HepG2 (cell line): ENCODE measurements at regions not wholly inside any gene's neighbourhood (a gene's known extent, or its start where the extent isn't known, plus 50 kb on each side); places are given as distances from the start of the nearest gene placed in this dataset.

Experiments
- ATAC-seq: fragments of 200-7000 bp; cut with Tn5 transposase; 3 replicates; pipeline ENCODE4 v1.9.1; 2020; ENCODE audit warnings: mild to moderate bottlenecking, moderate library complexity
- BruUV-seq: library from RNA; stranded (reverse); fragments of 400-500 nt; replicated peaks from 2 replicates; lab custom pipeline; 2021; lab: Mats Ljungman, UMichigan
- CTCF ChIA-PET: fragments of 300-600 bp; formaldehyde crosslinking; extraction: SDS; loops from one replicate; lab custom pipeline; 2021; ENCODE audit warnings: low total read pairs, inconsistent platforms, low intra/inter-chr PET ratio; lab: Yijun Ruan, JAX
- POLR2A ChIA-PET: fragments of 350-600 bp; sonication (Branson Sonifier 250); formaldehyde crosslinking; loops from one replicate; lab custom pipeline; 2020; ENCODE audit warnings: antibody characterized with exemption, inconsistent platforms; lab: Yijun Ruan, JAX
- DNase-seq: peaks from one replicate; pipeline ENCODE4 v3.0.0-alpha.2; 2015; ENCODE audit warnings: low spot score
- FAIRE-seq: peaks from 3 replicates; lab custom pipeline; 2011; peaks lifted over from hg19 to GRCh38; lab: Jason Lieb, UNC
- H2AFZ ChIP-seq: one replicate; pipeline ENCODE4 v1.6.1; 2011; ENCODE audit warnings: low read length, inconsistent platforms
- H3K27ac ChIP-seq: fragments of 300-600 bp; 3 replicates; pipeline ENCODE4 v1.8.0; 2011; ENCODE audit warnings: mixed run types, mild to moderate bottlenecking, mixed read lengths, low read length, inconsistent platforms; ENCODE audit not compliant: insufficient read depth; ENCODE audit errors: extremely low read length
- H3K27me3 ChIP-seq, 2 experiments: fragments of 200-600 bp in 1 of 2; 2 replicates in 1 of 2; 3 replicates in 1 of 2; pipeline versions ENCODE4 v1.6.0 to v1.8.0; 2011; ENCODE audit warnings: low read length in 2 of 2, mild to moderate bottlenecking in 2 of 2, moderate library complexity in 2 of 2, inconsistent platforms in 1 of 2; ENCODE audit not compliant: insufficient read depth in 2 of 2, control insufficient read depth in 1 of 2
- H3K36me3 ChIP-seq, 2 experiments: fragments of 200-600 bp in 1 of 2; replicated peaks in 1 of 2; 2 replicates in 1 of 2; 3 replicates in 1 of 2; pipeline versions ENCODE4 v1.5.1 to v1.8.0; 2011; ENCODE audit warnings: low read length in 2 of 2, inconsistent platforms in 1 of 2; ENCODE audit not compliant: insufficient read depth in 2 of 2, control insufficient read depth in 1 of 2
- H3K4me1 ChIP-seq: 2 replicates; pipeline ENCODE4 v1.5.1; 2012; ENCODE audit warnings: low read length, inconsistent platforms; ENCODE audit not compliant: insufficient read depth
- H3K4me2 ChIP-seq: 2 replicates; pipeline ENCODE4 v1.6.0; 2011; ENCODE audit warnings: low read depth, low read length, inconsistent platforms
- H3K4me3 ChIP-seq, 3 experiments: fragments of 200-600 bp in 1 of 3; sonication (generic), shearing (Covaris generic) in 1 of 3; replicated peaks in 1 of 3; 2 replicates each; pipeline ENCODE4 v1.5.1; 2011 to 2016; ENCODE audit warnings: low read length in 3 of 3, inconsistent platforms in 2 of 3, low read depth in 2 of 3, mild to moderate bottlenecking in 2 of 3, control low read depth in 1 of 3, mixed read lengths in 1 of 3; ENCODE audit not compliant: insufficient read depth in 1 of 3
- H3K79me2 ChIP-seq: one replicate; pipeline ENCODE4 v1.6.1; 2011; ENCODE audit warnings: low read length, inconsistent platforms; ENCODE audit not compliant: insufficient read depth
- H3K9ac ChIP-seq: 2 replicates; pipeline ENCODE4 v1.6.0; 2011; ENCODE audit warnings: mild to moderate bottlenecking, low read depth, low read length, inconsistent platforms; ENCODE audit not compliant: insufficient read depth
- H3K9me3 ChIP-seq: 2 replicates; pipeline ENCODE4 v1.5.1; 2012; ENCODE audit warnings: mild to moderate bottlenecking, low read length
- H4K20me1 ChIP-seq: 2 replicates; pipeline ENCODE4 v1.6.0; 2011; ENCODE audit warnings: inconsistent platforms, mild to moderate bottlenecking, low read length, moderate library complexity; ENCODE audit not compliant: insufficient read depth
- ARHGAP35 ChIP-seq: sonication (generic); formaldehyde crosslinking; IDR thresholded peaks from 2 replicates; pipeline ENCODE4 v1.9.0; 2022; ENCODE audit warnings: mild to moderate bottlenecking, inconsistent platforms, moderate library complexity, missing genetic modification reagents, borderline replicate concordance
- ATF7-NPFF ChIP-seq: sonication (generic); formaldehyde crosslinking; IDR thresholded peaks from 2 replicates; pipeline ENCODE4 v1.8.1; 2023; ENCODE audit warnings: mild to moderate bottlenecking, low read depth, missing genetic modification reagents, moderate library complexity
- CSRNP2 ChIP-seq: sonication (generic); formaldehyde crosslinking; conservative IDR thresholded peaks from 2 replicates; pipeline ENCODE4 v1.8.0; 2022; ENCODE audit warnings: low read depth, missing genetic modification reagents
- GPBP1L1 ChIP-seq: sonication (generic); formaldehyde crosslinking; IDR thresholded peaks from 2 replicates; pipeline ENCODE4 v1.5.0; 2020; ENCODE audit warnings: mild to moderate bottlenecking, missing genetic modification reagents
- RBAK ChIP-seq: sonication (generic); formaldehyde crosslinking; IDR thresholded peaks from 2 replicates; pipeline ENCODE4 v1.5.1; 2020; ENCODE audit warnings: mild to moderate bottlenecking, missing genetic modification reagents
- SRY ChIP-seq: sonication (generic); formaldehyde crosslinking; IDR thresholded peaks from 2 replicates; pipeline ENCODE4 v1.8.0; 2022; ENCODE audit warnings: mild to moderate bottlenecking, missing genetic modification reagents
- TAF1 ChIP-seq: sonication (generic); formaldehyde crosslinking; IDR thresholded peaks from 2 replicates; pipeline ENCODE4 v1.4.0; 2020; ENCODE audit warnings: missing genetic modification reagents
- TARDBP ChIP-seq: sonication (generic); formaldehyde crosslinking; IDR thresholded peaks from 2 replicates; pipeline ENCODE4 v1.8.0; 2022; ENCODE audit warnings: mild to moderate bottlenecking, missing genetic modification reagents
- ZHX1 ChIP-seq: sonication (generic); formaldehyde crosslinking; IDR thresholded peaks from 2 replicates; pipeline ENCODE4 v1.8.1; 2022; ENCODE audit warnings: low read depth, mild to moderate bottlenecking, missing genetic modification reagents
- ZNF263 ChIP-seq: sonication (generic); formaldehyde crosslinking; IDR thresholded peaks from 2 replicates; pipeline ENCODE4 v1.4.0; 2020; ENCODE audit warnings: missing genetic modification reagents
- ZNF30 ChIP-seq: sonication (generic); formaldehyde crosslinking; IDR thresholded peaks from 2 replicates; pipeline ENCODE4 v1.5.0; 2020; ENCODE audit warnings: mild to moderate bottlenecking, missing genetic modification reagents
- ZNF451 ChIP-seq: sonication (generic); formaldehyde crosslinking; IDR thresholded peaks from 2 replicates; pipeline ENCODE4 v1.5.0; 2020; ENCODE audit warnings: mild to moderate bottlenecking, missing genetic modification reagents
- ZNF580 ChIP-seq: IDR thresholded peaks from 2 replicates; pipeline ENCODE4 v1.6.1; 2016; ENCODE audit warnings: low read depth, borderline replicate concordance
- ZNF678 ChIP-seq: sonication (generic); formaldehyde crosslinking; IDR thresholded peaks from 2 replicates; pipeline ENCODE4 v1.4.0; 2020; ENCODE audit warnings: mild to moderate bottlenecking, missing genetic modification reagents
- ZNF691 ChIP-seq: sonication (generic); formaldehyde crosslinking; IDR thresholded peaks from 2 replicates; pipeline ENCODE4 v1.4.0; 2020; ENCODE audit warnings: missing genetic modification reagents, low read depth, mild to moderate bottlenecking, borderline replicate concordance
- ZSCAN25 ChIP-seq: sonication (generic); formaldehyde crosslinking; IDR thresholded peaks from 2 replicates; pipeline ENCODE4 v1.8.0; 2022; ENCODE audit warnings: mild to moderate bottlenecking, missing genetic modification reagents
- WGBS: methylation state at CpG from one replicate; pipeline ENCODE4 v1.1.6; 2017; ENCODE audit warnings: low lambda C conversion rate; 5-methylcytosine and 5-hydroxymethylcytosine counted together
- in situ Hi-C: cut with HindIII; loops from 2 replicates; pipeline ENCODE4 v1.10.0; 2017; ENCODE audit warnings: low pct_unique_long_range_greater_than_20kb; ENCODE audit not compliant: extremely low pct_ligation_motif_present
- intact Hi-C: fragments of 100-400 bp; cut with micrococcal nuclease; formaldehyde crosslinking; loops from one replicate; pipeline ENCODE4 v1.10.0; 2022; ENCODE audit not compliant: unreplicated experiment

DNA sequence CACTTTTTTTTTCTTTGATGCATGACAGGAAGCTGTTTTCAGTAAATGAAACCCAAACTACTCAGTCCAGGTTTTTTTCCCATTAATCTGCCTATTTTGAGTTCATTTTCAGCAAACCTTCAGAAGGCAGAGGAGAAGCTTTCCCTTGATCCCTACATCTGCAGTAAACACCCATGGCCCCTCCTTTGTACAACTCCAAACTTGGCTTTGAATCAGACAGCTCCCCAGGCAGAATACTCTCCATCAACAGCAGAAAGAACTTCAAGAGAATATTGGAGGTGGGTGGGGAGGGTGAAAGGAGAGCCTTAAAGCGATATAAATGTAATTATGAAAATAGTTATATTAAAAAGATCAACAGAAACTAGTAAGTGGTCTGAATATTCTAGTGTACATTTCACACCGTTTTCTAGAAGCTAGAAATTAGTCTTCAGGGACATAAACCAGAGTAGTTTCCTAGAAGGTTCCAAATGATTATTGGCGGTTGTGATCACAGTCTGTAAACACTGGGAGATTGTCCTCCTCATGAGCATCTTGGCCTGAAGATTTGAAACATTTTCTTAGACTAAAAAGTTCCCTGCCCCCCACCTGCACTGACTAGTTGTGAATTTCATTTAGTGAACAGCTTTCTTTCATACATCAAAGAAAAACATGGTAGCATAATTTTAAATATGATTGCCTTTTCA is 75.1 kb upstream of the STK39 start:
- Histone ChIP-seq H3K4me3 (no peak overlapping the region), H3K4me1 (peaks cover 13% of the 10 kb centered on the region), H3K9me3 (0 out of 2 replicates have a peak, but pooled peaks cover 3% of the 10 kb centered on the region), H3K4me2 (no peak overlapping the region), H3K79me2 (no peaks in the 10 kb centered on the region), H3K27ac (no peak overlapping the region), H3K27me3 (0 out of 5 replicates have a peak, but pooled peaks cover 2 to 7% of the 10 kb centered on the region in 2 experiments), H3K36me3 (no peaks in the 10 kb centered on the region), H4K20me1 (no peaks in the 10 kb centered on the region), H3K9ac (no peak overlapping the region), H2AFZ (no peak overlapping the region)
- no peak for ATAC-seq
- ChIA-PET CTCF (interaction anchor here (0.6 kb wide), 1 partner anchor 502 kb away, joined by 3 read pairs; no protein-coding TSS in a partner anchor), POLR2A (no interaction called here)
- WGBS: 18% methylated on average over 3 of the region's 3 CpGs
- in situ Hi-C loops: no loop called here
- intact Hi-C loops: no loop called here
- FAIRE-seq: no peak
- BruUV-seq: no TSS peak
- DNase-seq: no peak
- TF ChIP-seq TAF1 (CRISPR knock-in tag) (no peak), ZNF580 (no peak), CSRNP2 (CRISPR knock-in tag) (no peak), ATF7-NPFF (no peak), ZNF451 (CRISPR knock-in tag) (no peak), ZSCAN25 (CRISPR knock-in tag) (no peak), RBAK (CRISPR knock-in tag) (no peak), GPBP1L1 (CRISPR knock-in tag) (no peak), ZNF30 (CRISPR knock-in tag) (no peak), ZHX1 (CRISPR knock-in tag) (no peak), ARHGAP35 (CRISPR knock-in tag) (no peak), ZNF263 (CRISPR knock-in tag) (no peak), SRY (CRISPR knock-in tag) (no peak), ZNF691 (CRISPR knock-in tag) (no peak), ZNF678 (no peak), TARDBP (CRISPR knock-in tag) (no peak)
